Astrocyte of the spinal cord (primary cell): ENCODE measurements at regions not wholly inside any gene's neighbourhood (a gene's known extent, or its start where the extent isn't known, plus 50 kb on each side); places are given as distances from the start of the nearest gene placed in this dataset.

ENCODE experiments used
- DNase-seq: peaks from one replicate; pipeline ENCODE4 v3.0.0; 2011; ENCODE audit warnings: low read depth, low spot score
- H3K4me3 ChIP-seq: 2 replicates; pipeline ENCODE4 v1.5.1; 2011; ENCODE audit warnings: low read depth, mild to moderate bottlenecking, low read length, moderate library complexity
- CTCF ChIP-seq: IDR thresholded peaks from 2 replicates; pipeline ENCODE4 v1.5.1; 2012; ENCODE audit warnings: low read depth, mild to moderate bottlenecking, low read length, inconsistent platforms
- in situ Hi-C: cut with HindIII; loops from 2 replicates; pipeline ENCODE4 v1.10.0; 2017; ENCODE audit warnings: low sequenced_read_pairs

GRCh38 chr7:25894902-25895791 is 256.9 kb upstream of the NFE2L3 start:
- in situ Hi-C loops: no loop called here
- H3K4me3 ChIP-seq: no peak overlapping the region
- peak; percentile 15 for DNase-seq
- TF ChIP-seq CTCF: peak; percentile 72

- no peak for DNase-seq
- in situ Hi-C loops: no loop called here
- H3K4me3 ChIP-seq: no peak overlapping the region
- TF ChIP-seq CTCF: no peak
These were observed 256.2 kb upstream of the NFE2L3 start for GRCh38 chr7:25895792-25896171.

- TF ChIP-seq CTCF: no peak
- in situ Hi-C loops: no loop called here
These were observed 254.7 kb upstream of the NFE2L3 start for GRCh38 chr7:25897261-25897782.

GRCh38 chr7:25900245-25900644 is 251.8 kb upstream of the NFE2L3 start:
- no peak for TF ChIP-seq CTCF
- no peak for DNase-seq
- no peak overlapping the region for H3K4me3 ChIP-seq
- in situ Hi-C loops: no loop called here

More at GRCh38 chr7:25897261-25897782, 254.7 kb upstream of the NFE2L3 start:
- no peak for DNase-seq
- H3K4me3 ChIP-seq: no peak overlapping the region

- in situ Hi-C loops: no loop called here
- TF ChIP-seq CTCF: no peak
- DNase-seq: no peak
- no peak overlapping the region for H3K4me3 ChIP-seq
These were observed 251.1 kb upstream of the NFE2L3 start for GRCh38 chr7:25900877-25901276.

- no peak for DNase-seq
- no peak for TF ChIP-seq CTCF
- in situ Hi-C loops: no loop called here
- no peak overlapping the region for H3K4me3 ChIP-seq
These were observed 250.3 kb upstream of the NFE2L3 start for GRCh38 chr7:25901658-25902057.
